Gastroesophageal sphincter (tissue), 3 donors: ENCODE measurements at regions not wholly inside any gene's neighbourhood (a gene's known extent, or its start where the extent isn't known, plus 50 kb on each side); places are given as distances from the start of the nearest gene placed in this dataset.
"Not testable (repeated sequence)": the region's sequence is repeated elsewhere in the genome, so short reads cannot be mapped to it uniquely, and the experiment has no call there.

Experiments used
- CTCF ChIP-seq, 4 experiments: fragments of 200-600 bp in 2 of 4; fragments of 450-650 bp in 2 of 4; sonication (generic) in 1 of 4; IDR thresholded peaks; one replicate each; pipeline ENCODE4 v1.5.1; 2017 to 2019; ENCODE audit warnings: antibody characterized with exemption in 4 of 4, mild to moderate bottlenecking in 2 of 4, moderate library complexity in 2 of 4
- EP300 ChIP-seq: sonication (generic); formaldehyde crosslinking; IDR thresholded peaks from one replicate; pipeline ENCODE4 v1.6.1; 2017; ENCODE audit warnings: antibody characterized with exemption, mild to moderate bottlenecking
- POLR2A ChIP-seq, 2 donors: fragments of 450-650 bp; IDR thresholded peaks; one replicate each; pipeline ENCODE4 v1.6.1; 2017; ENCODE audit warnings: antibody characterized with exemption in 2 of 2, mild to moderate bottlenecking in 2 of 2, moderate library complexity in 1 of 2

- TF ChIP-seq CTCF (IDR thresholded peaks at IDR 0.05); POLR2A (IDR thresholded peaks at IDR 0.05); EP300: not testable (repeated sequence)
These were observed 427.1 kb upstream of the OR4E1 start for GRCh38 chr14:22100764-22101120.
